GM23338 (cell line): ENCODE measurements at regions not wholly inside any gene's neighbourhood (a gene's known extent, or its start where the extent isn't known, plus 50 kb on each side); places are given as distances from the start of the nearest gene placed in this dataset.

ENCODE experiments used
- CREB1 ChIP-seq: fragments of 250-450 bp; sonication (Bioruptor Pico); IDR thresholded peaks from 2 replicates; pipeline ENCODE4 v1.5.0; 2020; ENCODE audit warnings: low read depth, mild to moderate bottlenecking, moderate library complexity
- EZH2 ChIP-seq: fragments of 200-600 bp; sonication (generic); IDR thresholded peaks from one replicate; pipeline ENCODE4 v1.8.0; 2017; ENCODE audit warnings: antibody characterized with exemption, mild to moderate bottlenecking, low read depth; ENCODE audit not compliant: unreplicated experiment
- EZH2phosphoT487 ChIP-seq: fragments of 200-600 bp; sonication (generic); IDR thresholded peaks from one replicate; pipeline ENCODE4 v1.8.1; 2018; ENCODE audit warnings: antibody characterized with exemption; ENCODE audit not compliant: unreplicated experiment
- POLR2AphosphoS5 ChIP-seq: IDR thresholded peaks from 2 replicates; pipeline ENCODE4 v1.6.1; 2016; ENCODE audit warnings: antibody characterized with exemption, low read depth
- REST ChIP-seq: IDR thresholded peaks from one replicate; pipeline ENCODE4 v1.6.1; 2018; ENCODE audit warnings: antibody characterized with exemption; ENCODE audit not compliant: unreplicated experiment
- TF ChIP-seq, protein P1 (sequence below), 2 experiments: fragments of 200-600 bp in 1 of 2; sonication (generic) in 1 of 2; conservative IDR thresholded peaks; 2 replicates each; pipeline versions ENCODE4 v1.5.1 to v1.6.1; 2016 to 2017; ENCODE audit warnings: antibody characterized with exemption in 2 of 2, low read depth in 2 of 2, mild to moderate bottlenecking in 2 of 2, moderate library complexity in 1 of 2

- TF ChIP-seq EZH2 (no peak), POLR2AphosphoS5 (no peak), CREB1 (CRISPR knock-in tag) (no peak), EZH2phosphoT487 (no peak), REST (no peak)
- TF ChIP-seq, protein P1, sequence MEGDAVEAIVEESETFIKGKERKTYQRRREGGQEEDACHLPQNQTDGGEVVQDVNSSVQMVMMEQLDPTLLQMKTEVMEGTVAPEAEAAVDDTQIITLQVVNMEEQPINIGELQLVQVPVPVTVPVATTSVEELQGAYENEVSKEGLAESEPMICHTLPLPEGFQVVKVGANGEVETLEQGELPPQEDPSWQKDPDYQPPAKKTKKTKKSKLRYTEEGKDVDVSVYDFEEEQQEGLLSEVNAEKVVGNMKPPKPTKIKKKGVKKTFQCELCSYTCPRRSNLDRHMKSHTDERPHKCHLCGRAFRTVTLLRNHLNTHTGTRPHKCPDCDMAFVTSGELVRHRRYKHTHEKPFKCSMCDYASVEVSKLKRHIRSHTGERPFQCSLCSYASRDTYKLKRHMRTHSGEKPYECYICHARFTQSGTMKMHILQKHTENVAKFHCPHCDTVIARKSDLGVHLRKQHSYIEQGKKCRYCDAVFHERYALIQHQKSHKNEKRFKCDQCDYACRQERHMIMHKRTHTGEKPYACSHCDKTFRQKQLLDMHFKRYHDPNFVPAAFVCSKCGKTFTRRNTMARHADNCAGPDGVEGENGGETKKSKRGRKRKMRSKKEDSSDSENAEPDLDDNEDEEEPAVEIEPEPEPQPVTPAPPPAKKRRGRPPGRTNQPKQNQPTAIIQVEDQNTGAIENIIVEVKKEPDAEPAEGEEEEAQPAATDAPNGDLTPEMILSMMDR (conservative IDR thresholded peaks at IDR 0.05; ENCODE audit: low read depth in 2 of 2), result no peak
These were observed 225.0 kb upstream of the PRR16 start for GRCh38 chr5:120239086-120239485.
